Neuronal stem cell (in vitro differentiated cells): ENCODE measurements at regions not wholly inside any gene's neighbourhood (a gene's known extent, or its start where the extent isn't known, plus 50 kb on each side); places are given as distances from the start of the nearest gene placed in this dataset.

ENCODE experiments used
- DNase-seq: peaks from one replicate; pipeline ENCODE4 v3.0.0-alpha.2; 2013; ENCODE audit warnings: low spot score
- H2AFZ ChIP-seq: one replicate; pipeline ENCODE4 v1.6.1; 2013; ENCODE audit warnings: mild to moderate bottlenecking, low read length, inconsistent platforms
- H2AK5ac ChIP-seq: 2 replicates; pipeline ENCODE4 v1.6.1; 2013; ENCODE audit warnings: low read depth, mild to moderate bottlenecking, inconsistent platforms, low read length, moderate library complexity, mixed read lengths
- H2BK120ac ChIP-seq: 2 replicates; pipeline ENCODE4 v1.6.1; 2013; ENCODE audit warnings: low read depth, mild to moderate bottlenecking, inconsistent platforms, low read length, moderate library complexity, mixed read lengths
- H2BK12ac ChIP-seq: one replicate; pipeline ENCODE4 v1.6.1; 2013; ENCODE audit warnings: low read length, inconsistent platforms
- H2BK15ac ChIP-seq: 2 replicates; pipeline ENCODE4 v1.6.1; 2013; ENCODE audit warnings: mild to moderate bottlenecking, low read length, inconsistent platforms, mixed read lengths
- H2BK5ac ChIP-seq: one replicate; pipeline ENCODE4 v1.6.1; 2013; ENCODE audit warnings: inconsistent platforms, mild to moderate bottlenecking, low read length, moderate library complexity
- H3K14ac ChIP-seq: one replicate; pipeline ENCODE4 v1.6.1; 2013; ENCODE audit warnings: low read length, inconsistent platforms
- H3K18ac ChIP-seq: 2 replicates; pipeline ENCODE4 v1.6.1; 2013; ENCODE audit warnings: low read length, inconsistent platforms
- H3K23ac ChIP-seq: 2 replicates; pipeline ENCODE4 v1.6.1; 2013; ENCODE audit warnings: low read depth, mild to moderate bottlenecking, mixed read lengths, low read length, inconsistent platforms; ENCODE audit not compliant: poor library complexity
- H3K27ac ChIP-seq: replicated peaks from 3 replicates; pipeline ENCODE4 v1.5.1; 2013; ENCODE audit warnings: low read length, inconsistent platforms
- H3K27me3 ChIP-seq, 3 experiments: 2 replicates each; pipeline ENCODE4 v1.6.1; 2013; ENCODE audit warnings: low read length in 3 of 3, mild to moderate bottlenecking in 2 of 3, inconsistent platforms in 1 of 3, low read depth in 1 of 3, mixed read lengths in 1 of 3, moderate library complexity in 1 of 3; ENCODE audit not compliant: control insufficient read depth in 3 of 3, insufficient read depth in 3 of 3
- H3K36me3 ChIP-seq, 2 donors: replicated peaks in 1 of 2; 2 replicates each; pipeline ENCODE4 v1.6.1; 2013; ENCODE audit warnings: low read length in 2 of 2; ENCODE audit not compliant: control insufficient read depth in 2 of 2, insufficient read depth in 2 of 2
- H3K4ac ChIP-seq: 2 replicates; pipeline ENCODE4 v1.6.1; 2013; ENCODE audit warnings: inconsistent platforms, mild to moderate bottlenecking, low read length, moderate library complexity
- H3K4me1 ChIP-seq, 2 donors: 1 replicate in 1 of 2; 2 replicates in 1 of 2; pipeline ENCODE4 v1.6.1; 2013; ENCODE audit warnings: low read length in 2 of 2, low read depth in 1 of 2; ENCODE audit not compliant: control insufficient read depth in 2 of 2, insufficient read depth in 1 of 2
- H3K4me2 ChIP-seq: one replicate; pipeline ENCODE4 v1.6.1; 2013; ENCODE audit warnings: mild to moderate bottlenecking, low read length, inconsistent platforms; ENCODE audit not compliant: insufficient read depth, poor library complexity, severe bottlenecking
- H3K4me3 ChIP-seq, 2 donors: 2 replicates each; pipeline ENCODE4 v1.5.1; 2013; ENCODE audit warnings: low read length in 2 of 2, mild to moderate bottlenecking in 2 of 2, inconsistent platforms in 1 of 2, moderate library complexity in 1 of 2
- H3K79me1 ChIP-seq: one replicate; pipeline ENCODE4 v1.6.1; 2013; ENCODE audit warnings: low read depth, mild to moderate bottlenecking, inconsistent platforms, low read length, moderate library complexity
- H3K9ac ChIP-seq: one replicate; pipeline ENCODE4 v1.6.1; 2013; ENCODE audit warnings: mild to moderate bottlenecking, low read depth, low read length, inconsistent platforms; ENCODE audit not compliant: poor library complexity
- H3K9me3 ChIP-seq, 2 donors: replicated peaks in 1 of 2; 2 replicates each; pipeline versions ENCODE3 to v1.6.1; 2013; ENCODE audit warnings: low read length in 2 of 2, mild to moderate bottlenecking in 2 of 2, inconsistent platforms in 1 of 2, low read depth in 1 of 2, mixed read lengths in 1 of 2, moderate library complexity in 1 of 2; ENCODE audit not compliant: control insufficient read depth in 2 of 2, insufficient read depth in 1 of 2
- H4K8ac ChIP-seq: one replicate; pipeline ENCODE4 v1.6.1; 2013; ENCODE audit warnings: low read depth, mild to moderate bottlenecking, inconsistent platforms, low read length, moderate library complexity
- H4K91ac ChIP-seq: one replicate; pipeline ENCODE4 v1.6.1; 2013; ENCODE audit warnings: low read length, low read depth, mild to moderate bottlenecking, inconsistent platforms; ENCODE audit not compliant: poor library complexity
- WGBS, 2 donors: extraction: QIAGEN DNeasy Blood & Tissue Kit; methylation state at CpG; one replicate each; pipeline ENCODE4 v1.1.7; 2013; ENCODE audit warnings: missing lambda C conversion rate in 2 of 2, mixed read lengths in 1 of 2; ENCODE audit not compliant: insufficient read length in 2 of 2, insufficient replicate concordance in 1 of 2; ENCODE audit errors: extremely low coverage in 2 of 2; 5-methylcytosine and 5-hydroxymethylcytosine counted together

- whole genome bisulfite sequencing, 2 donors = no CpG with 5 or more reads among the region's 3 CpGs
- no peak overlapping the region for H3K4me2 ChIP-seq
- H2BK12ac ChIP-seq = no peak overlapping the region
- H2BK5ac ChIP-seq = no peak overlapping the region
- H2BK120ac ChIP-seq = no peak overlapping the region
- H2AK5ac ChIP-seq = no peak overlapping the region
- no peak overlapping the region for H3K23ac ChIP-seq
- H3K36me3 ChIP-seq = no peaks in the 10 kb centered on the region
- H2BK15ac ChIP-seq = no peak overlapping the region
- peaks cover 0 to 54% (median 0%) of the 10 kb centered on the region in 3 experiments for H3K27me3 ChIP-seq
- H3K9me3 ChIP-seq = no peaks in the 10 kb centered on the region
- no peak overlapping the region for H4K91ac ChIP-seq
- no peak for DNase-seq
- no peak overlapping the region for H3K18ac ChIP-seq
- H3K14ac ChIP-seq = no peak overlapping the region
- H3K4me3 ChIP-seq = no peak overlapping the region
- no peak overlapping the region for H3K9ac ChIP-seq
- no peak overlapping the region for H4K8ac ChIP-seq
- H3K27ac ChIP-seq = no peak overlapping the region
- H2AFZ ChIP-seq = no peak overlapping the region
- peaks cover 0 to 2% of the 10 kb centered on the region in 2 donors for H3K4me1 ChIP-seq
- H3K4ac ChIP-seq = no peak overlapping the region
- no peaks in the 10 kb centered on the region for H3K79me1 ChIP-seq
These were observed 54.5 kb upstream of the TMEM260 start for GRCh38 chr14:56524971-56525677.

GRCh38 chr14:56528927-56529326 is 50.7 kb upstream of the TMEM260 start:
- Histone ChIP-seq H2BK15ac (no peak overlapping the region), H3K4me3 (no peak overlapping the region), H2BK12ac (no peak overlapping the region), H3K9ac (no peak overlapping the region), H2BK120ac (no peak overlapping the region), H3K18ac (no peak overlapping the region), H3K14ac (no peak overlapping the region), H2BK5ac (no peak overlapping the region), H2AK5ac (no peak overlapping the region), H3K9me3 (no peaks in the 10 kb centered on the region), H3K79me1 (no peaks in the 10 kb centered on the region), H3K4me1 (peaks cover 0 to 2% of the 10 kb centered on the region in 2 donors), H3K36me3 (no peaks in the 10 kb centered on the region), H3K27ac (no peak overlapping the region), H4K91ac (no peak overlapping the region), H2AFZ (no peak overlapping the region), H3K4me2 (no peak overlapping the region), H4K8ac (no peak overlapping the region), H3K27me3 (peaks cover 0 to 63% (median 0%) of the 10 kb centered on the region in 3 experiments), H3K4ac (no peak overlapping the region), H3K23ac (no peak overlapping the region)
- no peak for DNase-seq
- WGBS, 2 donors = no CpG with 5 or more reads among the region's 4 CpGs
